ENCODE measurements at regions not wholly inside any gene's neighbourhood (a gene's known extent, or its start where the extent isn't known, plus 50 kb on each side); places are given as distances from the start of the nearest gene placed in this dataset.

GRCh38 chr6:14589175-14589574, 471.6 kb downstream of the CD83 start:
- H3K9me3 ChIP-seq = no peaks in the 10 kb centered on the region
- no peaks in the 10 kb centered on the region for H3K36me3 ChIP-seq
- H3K27me3 ChIP-seq = no peaks in the 10 kb centered on the region
- no peak for DNase-seq (ENCODE audit: low spot score in 2 of 2)
- no peaks in the 10 kb centered on the region for H3K4me1 ChIP-seq
- no peak overlapping the region for H3K4me3 ChIP-seq
- intact Hi-C loops (cut with DNase I) = no loop called here
- H3K27ac ChIP-seq = no peak overlapping the region
- TF ChIP-seq, protein P1, sequence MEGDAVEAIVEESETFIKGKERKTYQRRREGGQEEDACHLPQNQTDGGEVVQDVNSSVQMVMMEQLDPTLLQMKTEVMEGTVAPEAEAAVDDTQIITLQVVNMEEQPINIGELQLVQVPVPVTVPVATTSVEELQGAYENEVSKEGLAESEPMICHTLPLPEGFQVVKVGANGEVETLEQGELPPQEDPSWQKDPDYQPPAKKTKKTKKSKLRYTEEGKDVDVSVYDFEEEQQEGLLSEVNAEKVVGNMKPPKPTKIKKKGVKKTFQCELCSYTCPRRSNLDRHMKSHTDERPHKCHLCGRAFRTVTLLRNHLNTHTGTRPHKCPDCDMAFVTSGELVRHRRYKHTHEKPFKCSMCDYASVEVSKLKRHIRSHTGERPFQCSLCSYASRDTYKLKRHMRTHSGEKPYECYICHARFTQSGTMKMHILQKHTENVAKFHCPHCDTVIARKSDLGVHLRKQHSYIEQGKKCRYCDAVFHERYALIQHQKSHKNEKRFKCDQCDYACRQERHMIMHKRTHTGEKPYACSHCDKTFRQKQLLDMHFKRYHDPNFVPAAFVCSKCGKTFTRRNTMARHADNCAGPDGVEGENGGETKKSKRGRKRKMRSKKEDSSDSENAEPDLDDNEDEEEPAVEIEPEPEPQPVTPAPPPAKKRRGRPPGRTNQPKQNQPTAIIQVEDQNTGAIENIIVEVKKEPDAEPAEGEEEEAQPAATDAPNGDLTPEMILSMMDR (IDR thresholded peaks at IDR 0.05) = no peak

GRCh38 chr6:14590586-14590985, 473.0 kb downstream of the CD83 start:
- TF ChIP-seq, protein P1 (IDR thresholded peaks at IDR 0.05) = no peak
- intact Hi-C loops (cut with DNase I) = no loop called here

DNA sequence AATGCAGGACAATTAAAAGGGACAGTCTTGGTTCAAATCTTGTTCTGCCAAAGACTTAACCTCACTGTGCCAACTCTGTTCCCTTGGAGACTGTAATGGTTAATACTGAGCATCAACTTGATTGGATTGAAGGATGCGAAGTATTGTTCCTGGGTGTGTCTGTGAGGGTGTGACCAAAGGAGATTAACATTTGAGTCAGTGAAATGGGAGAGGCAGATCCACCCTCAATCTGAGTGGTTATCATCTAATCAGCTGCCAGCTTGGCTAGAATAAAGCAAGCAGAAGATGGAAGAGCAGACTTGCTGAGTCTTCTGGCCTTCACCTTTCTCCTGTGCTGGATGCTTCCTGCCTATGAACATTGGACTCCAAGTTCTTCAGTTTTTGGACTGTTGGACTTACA, 474.4 kb downstream of the CD83 start:
- H3K4me1 ChIP-seq = no peaks in the 10 kb centered on the region
- no peaks in the 10 kb centered on the region for H3K36me3 ChIP-seq
- H3K27me3 ChIP-seq = no peaks in the 10 kb centered on the region
- no peaks in the 10 kb centered on the region for H3K9me3 ChIP-seq
- DNase-seq (ENCODE audit: low spot score in 2 of 2) = no peak
- intact Hi-C loops (cut with DNase I) = no loop called here
- no peak overlapping the region for H3K4me3 ChIP-seq
- TF ChIP-seq, protein P1 (IDR thresholded peaks at IDR 0.05) = no peak
- no peak overlapping the region for H3K27ac ChIP-seq

More at GRCh38 chr6:14590586-14590985, 473.0 kb downstream of the CD83 start:
- no peak for DNase-seq (ENCODE audit: low spot score in 2 of 2)
- no peaks in the 10 kb centered on the region for H3K4me1 ChIP-seq
- H3K4me3 ChIP-seq = no peak overlapping the region
- no peaks in the 10 kb centered on the region for H3K36me3 ChIP-seq
- H3K9me3 ChIP-seq = no peaks in the 10 kb centered on the region
- H3K27ac ChIP-seq = no peak overlapping the region
- no peaks in the 10 kb centered on the region for H3K27me3 ChIP-seq

- Histone ChIP-seq H3K27me3 (no peaks in the 10 kb centered on the region), H3K27ac (no peak overlapping the region), H3K36me3 (no peaks in the 10 kb centered on the region), H3K4me1 (no peaks in the 10 kb centered on the region), H3K9me3 (no peaks in the 10 kb centered on the region), H3K4me3 (no peak overlapping the region)
- intact Hi-C loops (cut with DNase I) = no loop called here
- TF ChIP-seq, protein P1 (IDR thresholded peaks at IDR 0.05) = no peak
- DNase-seq (ENCODE audit: low spot score in 2 of 2) = no peak
These were observed 475.7 kb downstream of the CD83 start for GRCh38 chr6:14593286-14593685.

GRCh38 chr6:14595751-14596150, 478.2 kb downstream of the CD83 start:
- no peak for DNase-seq (ENCODE audit: low spot score in 2 of 2)
- H3K9me3 ChIP-seq = no peaks in the 10 kb centered on the region
- H3K27me3 ChIP-seq = no peaks in the 10 kb centered on the region
- H3K4me1 ChIP-seq = no peaks in the 10 kb centered on the region
- intact Hi-C loops (cut with DNase I) = no loop called here
- no peak overlapping the region for H3K4me3 ChIP-seq
- no peak overlapping the region for H3K27ac ChIP-seq
- TF ChIP-seq, protein P1 (IDR thresholded peaks at IDR 0.05) = no peak
- H3K36me3 ChIP-seq = no peaks in the 10 kb centered on the region

DNA sequence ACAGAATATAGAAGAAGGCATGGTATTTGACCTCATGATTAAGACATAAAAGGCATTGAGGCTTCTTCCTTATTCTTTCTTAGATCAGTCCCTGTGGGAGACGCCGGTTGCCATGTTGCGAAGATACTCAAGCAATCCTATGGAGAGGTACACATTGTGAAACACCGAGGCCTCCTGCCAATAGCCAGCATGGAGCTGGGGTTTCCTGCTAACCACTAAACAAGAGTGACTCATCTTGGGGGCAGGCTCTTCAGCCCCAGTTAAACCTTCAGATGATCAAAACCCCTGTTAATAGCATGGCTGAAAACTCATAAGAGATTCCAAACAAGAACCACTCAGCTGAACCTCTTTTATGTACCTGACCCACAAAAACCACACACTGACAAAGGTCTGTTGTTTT, 478.8 kb downstream of the CD83 start:
- Histone ChIP-seq H3K4me1 (no peaks in the 10 kb centered on the region), H3K4me3 (no peak overlapping the region), H3K9me3 (no peaks in the 10 kb centered on the region), H3K27me3 (no peaks in the 10 kb centered on the region), H3K36me3 (no peaks in the 10 kb centered on the region), H3K27ac (no peak overlapping the region)
- intact Hi-C loops (cut with DNase I) = no loop called here
- TF ChIP-seq, protein P1 (IDR thresholded peaks at IDR 0.05) = no peak
- peak in 1 of 2 donors; percentile 26 for DNase-seq (ENCODE audit: low spot score in 2 of 2)
